ENCODE measurements at regions not wholly inside any gene's neighbourhood (a gene's known extent, or its start where the extent isn't known, plus 50 kb on each side); places are given as distances from the start of the nearest gene placed in this dataset.

DNA sequence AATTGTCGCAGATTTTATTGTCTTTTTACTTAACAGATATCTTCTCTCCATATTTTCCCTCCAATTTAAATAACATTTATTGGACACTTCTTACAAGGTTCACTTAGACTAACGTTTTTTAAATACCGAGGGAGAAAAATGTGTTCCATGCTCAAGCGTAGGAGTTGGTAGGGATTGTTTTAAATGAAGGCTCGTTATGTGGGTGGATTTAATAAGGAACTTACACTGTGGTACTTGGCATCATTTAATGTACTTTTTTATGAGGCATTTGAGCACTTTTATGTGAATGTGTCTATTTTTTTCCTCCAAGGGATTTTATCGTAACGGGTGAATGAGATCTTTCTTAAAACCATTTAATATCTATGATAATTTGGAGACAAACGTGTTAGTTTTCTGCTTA, 125.0 kb upstream of the MTHFD1L start:
- H3K79me1 ChIP-seq (ENCODE audit: low read depth, low read length), result no peaks in the 10 kb centered on the region
- H2BK12ac ChIP-seq (ENCODE audit: low read depth, low read length), result no peak overlapping the region
- H3K9me3 ChIP-seq (ENCODE audit: insufficient read depth in 2 of 2, low read depth in 1 of 2, low read length in 1 of 2), result no peaks in the 10 kb centered on the region
- H4K8ac ChIP-seq (ENCODE audit: extremely low read depth, insufficient read depth, low read length), result no peak overlapping the region
- H3K23ac ChIP-seq (ENCODE audit: insufficient read length), result no peak overlapping the region
- no peak overlapping the region for H2BK20ac ChIP-seq (ENCODE audit: low read length)
- DNase-seq (ENCODE audit: low read depth in 1 of 2, low spot score in 2 of 2) (no peak), FAIRE-seq (no peak)
- H3K56ac ChIP-seq (replicated peaks; ENCODE audit: insufficient read length, low read depth, low read length), result no peak overlapping the region
- no peaks in the 10 kb centered on the region for H3K27me3 ChIP-seq (replicated peaks in 1 of 4; ENCODE audit: control insufficient read depth in 3 of 4, extremely low read depth in 1 of 4, insufficient read depth in 3 of 4, low read length in 3 of 4)
- no peak overlapping the region for H3K4me2 ChIP-seq (ENCODE audit: insufficient read depth in 1 of 2, low read depth in 2 of 2, low read length in 2 of 2)
- no peak overlapping the region for H2AK5ac ChIP-seq (ENCODE audit: low read depth, low read length)
- no peak overlapping the region for H3K14ac ChIP-seq (ENCODE audit: insufficient read length)
- H3K18ac ChIP-seq (ENCODE audit: extremely low read depth, low read length), result no peak overlapping the region
- no peak overlapping the region for H3K4ac ChIP-seq (replicated peaks; ENCODE audit: insufficient read length, low read depth, low read length)
- no peak overlapping the region for H2BK5ac ChIP-seq (ENCODE audit: low read depth, low read length)
- H2BK15ac ChIP-seq (ENCODE audit: low read length), result no peak overlapping the region
- H4K5ac ChIP-seq (ENCODE audit: insufficient read length, low read depth, low read length), result no peak overlapping the region
- H4K20me1 ChIP-seq (replicated peaks in 1 of 2; ENCODE audit: control insufficient read depth in 1 of 2, insufficient read depth in 2 of 2, low read length in 2 of 2), result no peaks in the 10 kb centered on the region
- H3K27ac ChIP-seq (ENCODE audit: low read depth, low read length), result no peak overlapping the region
- H4K91ac ChIP-seq (replicated peaks; ENCODE audit: insufficient read length, low read length), result no peak overlapping the region
- no peaks in the 10 kb centered on the region for H3K79me2 ChIP-seq (ENCODE audit: control insufficient read depth in 1 of 2, insufficient read depth in 2 of 2, low read length in 2 of 2)
- H3K36me3 ChIP-seq (ENCODE audit: control insufficient read depth in 2 of 4, insufficient read depth in 4 of 4, low read length in 3 of 4), result no peaks in the 10 kb centered on the region
- no peak overlapping the region for H3K4me3 ChIP-seq (ENCODE audit: extremely low read depth in 1 of 4, insufficient read depth in 2 of 4, low read depth in 3 of 4, low read length in 4 of 4)
- H3K4me1 ChIP-seq (replicated peaks in 1 of 4; ENCODE audit: control insufficient read depth in 3 of 4, insufficient read depth in 4 of 4, low read length in 3 of 4), result no peaks in the 10 kb centered on the region
- H2AFZ ChIP-seq (ENCODE audit: low read length), result no peak overlapping the region
- no peak overlapping the region for H2BK120ac ChIP-seq (replicated peaks; ENCODE audit: low read depth, low read length)
- ChIA-PET POLR2A (ENCODE audit: partially characterized antibody) (no interaction called here), CTCF (ENCODE audit: partially characterized antibody) (interaction anchor here (1.8 to 2.4 kb wide), 3 partner anchors 54 to 323 kb away, joined by 6 to 16 read pairs (median 6); no protein-coding TSS in a partner anchor)
- WGBS, 2 experiments (ENCODE audit: extremely low coverage in 1 of 2, insufficient coverage in 1 of 2, insufficient read length in 1 of 2, insufficient replicate concordance in 2 of 2, low coverage in 1 of 2, low lambda C conversion rate in 2 of 2, missing lambda C conversion rate in 1 of 2), result 80% methylated on average over 8 of the region's 8 CpGs; no CpG with 5 or more reads in 1 of the 2 experiments
- H3K9ac ChIP-seq (replicated peaks in 1 of 4; ENCODE audit: extremely low read depth in 1 of 4, low read depth in 3 of 4, low read length in 3 of 4), result no peak overlapping the region
- no peaks in the 10 kb centered on the region for H3K23me2 ChIP-seq (ENCODE audit: low read depth, low read length)
- no peak for TF ChIP-seq KDM1A (IDR thresholded peaks at IDR 0.05; ENCODE audit: borderline replicate concordance, low read length)
- no peak for TF ChIP-seq EZH2 (IDR thresholded peaks at IDR 0.05; ENCODE audit: low read depth, low read length, severe bottlenecking)
- no peak for TF ChIP-seq SRF (IDR thresholded peaks at IDR 0.05; ENCODE audit: low read depth, low read length)
- no peak for TF ChIP-seq SIX5 (IDR thresholded peaks at IDR 0.05; ENCODE audit: low read depth, low read length)
- TF ChIP-seq POU5F1 (IDR thresholded peaks at IDR 0.05; ENCODE audit: low read depth, low read length), result no peak
- no peak for TF ChIP-seq GTF2F1 (IDR thresholded peaks at IDR 0.05; ENCODE audit: borderline replicate concordance, low read depth, low read length)
- no peak for TF ChIP-seq ATF3 (IDR thresholded peaks at IDR 0.05; ENCODE audit: insufficient read depth, low read depth, low read length)
- TF ChIP-seq KDM4A (IDR thresholded peaks at IDR 0.05; ENCODE audit: low read depth, low read length, severe bottlenecking), result no peak
- no peak for TF ChIP-seq SIN3A (conservative IDR thresholded peaks at IDR 0.05 in 1 of 2, IDR thresholded peaks at IDR 0.05 in 1 of 2; ENCODE audit: low read depth in 1 of 2, low read length in 2 of 2)
- TF ChIP-seq JUND (IDR thresholded peaks at IDR 0.05; ENCODE audit: low read length), result no peak
- no peak for TF ChIP-seq TAF7 (optimal IDR thresholded peaks at IDR 0.05; ENCODE audit: borderline replicate concordance, low read depth, low read length)
- no peak for TF ChIP-seq NRF1 (IDR thresholded peaks at IDR 0.05; ENCODE audit: low read depth, low read length)
- no peak for TF ChIP-seq POLR2A (IDR thresholded peaks at IDR 0.05; ENCODE audit: control extremely low read depth in 1 of 2, low read depth in 2 of 2, low read length in 2 of 2)

Measured in H1 (cell line).